HG02588 (cell line): ENCODE measurements at regions not wholly inside any gene's neighbourhood (a gene's known extent, or its start where the extent isn't known, plus 50 kb on each side); places are given as distances from the start of the nearest gene placed in this dataset.

ENCODE experiments used
- ATAC-seq: cut with Tn5 transposase; IDR thresholded peaks from one replicate; pipeline ENCODE4 v1.9.1; 2021; ENCODE audit warnings: mild to moderate bottlenecking, moderate library complexity; ENCODE audit not compliant: unreplicated experiment

- ATAC-seq: no peak
Observed at GRCh38 chr21:35853321-35854239, 206.7 kb downstream of the SETD4 start.

GRCh38 chr21:35852820-35853219, 207.5 kb downstream of the SETD4 start:
- no peak for ATAC-seq

DNA sequence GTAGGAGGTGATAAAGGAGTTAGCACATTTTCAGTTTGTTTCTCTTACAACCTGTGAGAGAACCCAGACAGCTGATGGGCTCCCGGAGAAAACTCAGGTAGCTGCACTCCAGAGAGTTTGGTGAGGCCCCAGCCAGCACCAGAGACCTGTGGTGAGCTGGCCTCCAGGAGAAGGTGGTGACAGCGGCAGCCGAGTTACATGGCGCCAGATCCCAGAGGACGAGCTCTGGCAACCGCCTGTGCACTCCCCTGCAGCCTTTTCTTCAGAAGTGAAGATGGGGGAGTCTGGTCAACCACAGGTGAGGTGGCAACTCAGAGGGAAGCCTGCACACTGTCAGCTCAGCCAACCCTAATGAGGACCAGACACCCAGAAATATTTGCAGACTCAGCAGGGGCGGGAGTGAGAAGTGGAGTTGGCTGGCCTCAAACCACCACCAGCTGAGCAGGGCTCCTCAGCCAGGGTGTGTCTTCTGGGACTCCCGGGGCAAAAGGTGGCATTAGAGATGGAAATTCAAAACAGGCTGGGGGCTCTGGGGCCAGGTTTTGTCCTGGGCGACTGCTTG, 209.7 kb downstream of the SETD4 start:
- ATAC-seq: no peak

- no peak for ATAC-seq
Observed at GRCh38 chr21:35850029-35850428, 210.3 kb downstream of the SETD4 start.

GRCh38 chr21:35849144-35849543, 211.2 kb downstream of the SETD4 start:
- ATAC-seq: no peak

DNA sequence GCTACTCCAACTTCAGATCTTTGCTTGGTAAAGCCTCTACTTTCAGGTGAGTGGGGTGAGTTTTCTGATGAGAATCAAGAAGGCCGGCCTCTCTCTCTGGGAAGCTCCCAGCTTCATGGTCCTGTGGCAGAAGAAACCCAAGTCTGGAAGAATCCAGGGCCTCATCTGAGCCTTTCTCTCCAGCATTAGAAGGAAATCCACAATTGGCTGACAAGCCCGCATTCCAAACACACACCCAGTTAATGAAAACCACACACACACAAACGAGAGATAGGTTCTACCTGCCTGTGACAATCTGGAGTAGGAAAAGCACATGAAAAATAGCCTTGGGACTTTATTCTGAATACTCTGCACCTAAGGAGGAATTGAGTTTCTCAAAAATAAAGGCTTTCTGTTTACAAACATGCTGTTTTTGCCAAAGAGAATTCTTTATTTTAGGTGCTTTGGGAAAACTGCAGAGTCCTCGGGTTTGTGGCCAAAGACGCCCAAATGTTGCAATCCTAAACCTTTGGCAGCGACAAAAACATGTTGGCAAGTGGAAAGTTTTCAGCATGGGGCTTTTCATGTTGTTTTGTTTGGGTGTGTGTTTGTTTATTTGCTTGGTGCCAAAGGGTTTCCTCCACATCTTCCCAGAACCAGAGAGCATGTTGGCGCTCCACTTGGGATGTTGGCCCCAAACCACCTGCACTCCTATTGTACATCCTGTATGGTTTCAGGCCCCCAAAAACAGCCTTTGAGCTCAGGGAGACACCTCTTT, 216.2 kb downstream of the SETD4 start:
- no peak for ATAC-seq

DNA sequence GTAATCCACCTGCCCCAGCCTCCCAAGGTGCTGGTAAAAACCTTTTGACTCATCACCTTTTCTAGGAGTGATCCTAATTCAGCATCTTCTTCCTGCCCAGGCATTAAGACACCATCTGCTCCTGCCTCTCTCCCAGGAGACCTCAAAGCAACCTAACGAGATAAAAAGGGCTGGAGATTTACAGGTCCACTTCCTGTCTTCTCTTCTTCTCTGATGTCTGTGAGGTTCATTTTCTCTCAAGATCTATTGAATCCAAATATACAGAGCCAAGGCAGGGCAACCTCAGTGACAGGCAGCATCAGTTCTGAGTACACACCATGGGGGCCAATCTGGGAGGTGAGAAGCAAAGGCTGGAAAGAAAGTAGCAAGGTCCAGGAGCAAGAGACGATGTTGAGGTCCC, 219.4 kb downstream of the SETD4 start:
- no peak for ATAC-seq

- no peak for ATAC-seq
Observed at GRCh38 chr21:35840197-35840799, 220.0 kb downstream of the SETD4 start.

- ATAC-seq: no peak
Observed at GRCh38 chr21:35838987-35839763, 221.2 kb downstream of the SETD4 start.

DNA sequence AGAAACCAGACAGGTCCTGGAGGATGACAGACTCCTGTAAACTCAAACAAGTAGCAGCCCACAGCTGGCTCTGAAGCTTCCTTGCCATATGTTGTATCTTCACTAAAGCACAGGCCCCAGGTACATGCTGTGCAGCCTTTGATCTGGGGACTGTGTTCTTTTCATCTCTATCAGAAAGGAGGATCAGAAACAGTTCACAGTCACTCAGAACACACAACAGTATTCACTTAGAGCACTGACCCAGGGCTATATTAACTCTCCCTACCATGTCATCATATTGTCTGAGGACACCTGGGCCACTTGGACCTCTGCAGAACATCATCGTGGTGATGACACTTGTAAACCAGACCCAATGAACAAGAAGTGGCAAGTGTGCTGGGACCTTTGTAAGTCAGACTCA, 222.0 kb downstream of the SETD4 start:
- ATAC-seq: no peak

- no peak for ATAC-seq
Observed at GRCh38 chr21:35833991-35834390, 226.3 kb downstream of the SETD4 start.

DNA sequence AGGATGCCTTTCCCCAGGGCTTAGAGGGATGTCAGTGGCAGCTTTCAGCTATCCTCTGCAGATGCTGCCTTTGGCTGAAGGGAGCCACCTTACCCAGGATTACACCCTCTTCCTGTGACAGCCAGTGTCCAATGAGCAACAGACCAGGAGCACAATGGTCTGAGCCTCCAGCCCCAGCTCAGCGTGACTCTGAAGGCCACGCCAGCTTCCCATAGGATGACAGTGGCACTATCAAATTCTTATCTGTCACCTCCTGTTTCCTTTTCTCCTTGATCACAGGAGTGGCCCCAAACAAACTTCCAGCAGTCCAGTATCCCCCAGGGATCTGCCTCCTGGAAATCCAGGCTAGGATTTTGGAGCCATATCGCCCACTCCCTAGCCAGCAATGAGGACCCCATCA, 226.9 kb downstream of the SETD4 start:
- no peak for ATAC-seq

DNA sequence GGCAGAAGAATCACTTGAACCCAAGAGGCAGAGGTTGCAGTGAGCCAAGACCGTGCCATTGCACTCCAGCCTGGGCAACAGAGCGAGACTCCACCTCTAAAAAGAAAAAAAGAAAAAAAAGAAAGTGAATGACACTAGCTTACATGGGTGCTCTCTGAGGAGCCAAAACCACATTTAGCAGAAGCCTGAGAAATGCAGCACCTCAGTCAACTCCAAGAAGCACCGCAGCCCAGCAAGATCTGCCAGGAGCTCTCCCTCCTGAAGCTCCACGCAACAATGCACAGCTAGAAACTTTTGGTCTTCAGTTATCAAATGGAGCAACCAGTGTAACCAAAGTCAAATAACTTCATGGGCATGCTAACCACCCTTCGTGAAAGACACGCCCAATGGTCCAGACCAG, 229.1 kb downstream of the SETD4 start:
- no peak for ATAC-seq

DNA sequence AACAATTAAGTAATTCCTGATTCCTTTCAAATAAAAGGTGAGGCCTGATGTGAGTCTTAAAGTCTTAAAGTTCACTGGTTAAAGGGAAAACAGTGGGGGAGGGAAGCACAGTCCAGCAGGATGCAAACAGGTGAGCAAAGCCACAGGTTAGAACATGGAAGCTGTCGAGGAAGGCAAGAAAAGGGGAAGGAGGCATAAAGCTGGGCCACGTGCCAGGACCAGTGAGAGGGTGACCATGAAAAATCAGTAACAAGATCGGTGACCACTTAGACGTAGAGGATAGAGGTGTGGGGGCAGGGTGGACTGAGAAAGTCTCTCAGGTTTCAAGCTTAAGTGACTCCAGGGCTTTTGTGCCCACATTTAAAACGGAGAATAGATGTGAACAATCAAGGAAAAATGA, 231.3 kb downstream of the SETD4 start:
- no peak for ATAC-seq

GRCh38 chr21:35828161-35828560, 232.2 kb downstream of the SETD4 start:
- no peak for ATAC-seq

DNA sequence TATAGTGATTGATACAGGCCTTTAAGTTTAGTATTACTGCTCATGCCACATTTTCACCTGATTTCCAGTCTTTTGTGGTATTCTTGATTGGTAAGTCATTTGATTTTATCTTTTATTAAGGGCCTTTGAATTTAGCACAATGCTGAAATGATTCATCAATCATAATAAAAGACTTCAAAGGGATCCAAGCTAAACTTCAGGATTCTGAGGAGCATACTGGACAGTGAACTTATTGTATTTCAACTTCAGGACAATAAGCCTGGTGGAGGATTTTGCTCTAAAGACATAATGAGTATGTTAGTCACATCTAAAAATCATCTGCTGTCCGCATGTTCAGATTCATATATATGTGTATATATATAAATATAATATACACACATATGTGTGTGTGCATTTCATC, 233.3 kb downstream of the SETD4 start:
- no peak for ATAC-seq

DNA sequence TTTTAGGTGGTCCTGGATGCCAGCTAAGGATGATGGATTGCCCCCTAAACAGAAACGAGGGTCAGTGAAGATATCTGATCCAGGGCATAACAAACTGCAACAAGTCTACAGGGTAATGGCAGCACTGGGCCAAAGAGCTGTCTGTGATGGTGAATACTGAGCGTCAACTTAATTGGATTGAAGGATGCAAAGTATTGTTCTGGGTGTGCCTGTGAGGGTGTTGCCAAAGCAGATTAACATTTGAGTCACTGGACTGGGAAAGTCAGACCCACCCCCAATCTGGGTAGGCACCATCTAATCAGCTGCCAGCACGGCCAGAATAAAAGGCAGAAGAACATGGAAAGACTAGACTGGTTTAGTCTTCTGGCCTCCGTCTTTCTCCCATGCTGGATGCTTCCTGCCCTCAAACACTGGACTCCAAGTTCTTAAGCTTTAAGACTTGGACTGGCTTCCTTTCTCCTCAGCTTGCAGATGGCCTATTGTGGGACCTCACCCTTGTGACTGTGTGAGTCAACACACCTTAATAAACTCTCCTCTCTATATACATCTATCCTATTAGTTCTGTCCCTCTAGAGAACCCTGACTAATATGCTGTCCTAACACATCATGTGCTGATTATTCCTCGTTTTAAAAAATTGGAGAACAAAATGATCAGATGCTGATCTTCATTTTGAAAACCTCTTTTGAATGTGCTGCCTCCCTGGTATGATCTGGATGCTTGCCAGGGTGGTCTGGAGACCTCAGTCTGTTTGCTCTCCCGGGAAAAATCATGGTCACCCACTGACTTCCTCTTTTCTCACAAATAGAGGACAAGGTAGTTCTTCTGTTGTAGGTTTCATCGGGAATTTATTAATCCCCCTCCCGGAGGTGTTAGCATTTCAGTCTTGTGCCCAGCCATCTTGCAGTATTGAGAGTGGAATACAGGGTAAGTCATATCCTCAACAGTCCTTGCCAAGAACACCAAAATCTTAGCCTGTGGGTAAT, 234.7 kb downstream of the SETD4 start:
- no peak for ATAC-seq

DNA sequence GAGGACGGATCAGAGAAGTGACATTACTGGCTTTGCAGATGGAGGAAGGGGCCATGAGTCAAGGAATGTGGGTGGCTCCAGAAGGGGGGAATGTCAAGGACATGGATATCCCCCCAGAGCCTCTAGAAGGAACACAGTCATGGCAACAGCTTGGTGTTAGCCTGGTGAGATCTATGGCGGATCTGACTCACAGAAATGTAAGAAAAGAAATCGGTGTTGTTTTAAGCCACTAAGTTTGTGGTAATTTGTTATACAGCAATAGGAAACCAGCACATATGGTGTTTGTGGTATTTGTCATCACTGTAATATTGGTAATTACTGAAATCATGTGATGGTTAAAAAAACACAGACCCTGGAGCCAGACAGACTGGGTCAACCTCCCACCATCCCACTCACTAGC, 236.2 kb downstream of the SETD4 start:
- no peak for ATAC-seq

GRCh38 chr21:35819134-35819533, 241.2 kb downstream of the SETD4 start:
- ATAC-seq: no peak
